ENCODE measurements at regions not wholly inside any gene's neighbourhood (a gene's known extent, or its start where the extent isn't known, plus 50 kb on each side); places are given as distances from the start of the nearest gene placed in this dataset.

- intact Hi-C loops (cut with micrococcal nuclease) = no loop called here
These were observed 352.7 kb upstream of the SLC39A10 start for GRCh38 chr2:195304310-195304709.

DNA sequence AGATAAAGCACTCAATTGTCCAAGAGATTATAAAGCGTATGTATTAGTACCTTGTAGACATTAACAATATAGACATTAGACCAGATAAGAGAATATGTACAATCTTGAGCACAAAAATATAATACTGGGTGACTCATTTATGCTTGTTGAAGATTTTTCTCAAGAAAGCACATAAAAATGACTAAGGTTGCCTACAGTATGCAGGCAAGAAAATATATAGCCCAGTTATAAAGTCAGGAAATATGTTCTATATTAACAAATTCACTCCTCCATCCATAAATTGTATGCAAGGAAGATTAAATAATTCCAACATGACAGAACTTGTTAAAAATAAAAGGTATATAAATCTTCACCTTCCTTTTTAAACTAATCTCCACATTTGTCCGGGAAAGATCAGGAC is 356.4 kb upstream of the SLC39A10 start:
- intact Hi-C loops (cut with micrococcal nuclease) = no loop called here
- H3K27me3 Mint-ChIP-seq (ENCODE audit: low read depth) = no peaks in the 10 kb centered on the region
- DNase-seq = no peak
- no peaks in the 10 kb centered on the region for H3K4me1 Mint-ChIP-seq (ENCODE audit: low read depth)
- H3K4me3 Mint-ChIP-seq = no peak overlapping the region
- CTCF ChIA-PET = no interaction called here
- no peaks in the 10 kb centered on the region for H3K9me3 Mint-ChIP-seq
- H3K27ac Mint-ChIP-seq = no peak overlapping the region
- no peaks in the 10 kb centered on the region for H3K36me3 Mint-ChIP-seq (ENCODE audit: low read depth)

More at GRCh38 chr2:195304310-195304709, 352.7 kb upstream of the SLC39A10 start:
- Mint-ChIP-seq H3K27me3 (ENCODE audit: low read depth) (no peaks in the 10 kb centered on the region), H3K27ac (no peak overlapping the region), H3K4me1 (ENCODE audit: low read depth) (no peaks in the 10 kb centered on the region), H3K9me3 (no peaks in the 10 kb centered on the region), H3K4me3 (no peak overlapping the region), H3K36me3 (ENCODE audit: low read depth) (no peaks in the 10 kb centered on the region)
- DNase-seq = peak; percentile 10
- CTCF ChIA-PET = no interaction called here

DNA sequence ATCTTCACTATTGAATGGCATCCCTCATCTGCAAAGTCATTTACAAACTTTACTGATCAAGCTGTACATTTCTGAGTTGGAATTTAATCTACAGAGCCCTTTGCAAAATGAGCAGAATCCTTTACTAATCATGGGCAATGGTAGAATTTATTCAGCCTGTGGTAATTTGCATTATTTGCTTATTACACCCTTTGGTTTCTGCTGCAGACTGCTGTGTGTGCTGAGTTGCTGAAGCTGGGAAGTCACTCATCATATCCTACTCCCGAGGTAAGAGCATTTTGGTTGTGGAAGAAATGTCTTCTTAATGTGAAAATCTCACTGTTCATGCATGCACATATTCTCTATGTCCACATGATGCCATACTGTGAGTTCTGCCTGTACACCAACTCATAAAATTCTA is 357.4 kb upstream of the SLC39A10 start:
- Mint-ChIP-seq H3K27ac (no peak overlapping the region), H3K9me3 (peaks cover 1% of the 10 kb centered on the region), H3K36me3 (ENCODE audit: low read depth) (no peaks in the 10 kb centered on the region), H3K4me1 (ENCODE audit: low read depth) (no peaks in the 10 kb centered on the region), H3K4me3 (no peak overlapping the region), H3K27me3 (ENCODE audit: low read depth) (no peaks in the 10 kb centered on the region)
- CTCF ChIA-PET = no interaction called here
- intact Hi-C loops (cut with micrococcal nuclease) = no loop called here
- DNase-seq = no peak

- no peaks in the 10 kb centered on the region for H3K27me3 Mint-ChIP-seq (ENCODE audit: low read depth)
These were observed 360.5 kb upstream of the SLC39A10 start for GRCh38 chr2:195296490-195296889.

DNA sequence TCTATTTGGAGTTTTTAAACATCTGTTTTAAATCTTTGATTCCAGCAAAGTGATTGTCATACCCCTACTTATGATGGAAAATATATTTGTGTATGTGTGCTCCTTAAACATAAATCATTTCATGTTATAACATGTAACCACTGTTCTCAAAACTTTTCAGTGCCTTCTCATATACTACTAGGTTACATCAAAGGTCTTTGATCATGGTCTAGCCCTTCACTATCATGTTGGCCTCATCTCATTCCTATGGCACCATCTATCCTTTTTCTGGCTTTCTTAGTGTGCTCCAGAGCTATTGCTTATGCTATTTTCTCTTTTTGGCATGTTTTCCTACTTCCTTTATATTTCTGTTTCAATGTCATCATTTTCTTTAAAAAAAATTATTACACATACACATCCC is 367.9 kb upstream of the SLC39A10 start:
- H3K4me3 Mint-ChIP-seq = no peak overlapping the region
- no peaks in the 10 kb centered on the region for H3K4me1 Mint-ChIP-seq (ENCODE audit: low read depth)
- no peaks in the 10 kb centered on the region for H3K36me3 Mint-ChIP-seq (ENCODE audit: low read depth)
- H3K27me3 Mint-ChIP-seq (ENCODE audit: low read depth) = no peaks in the 10 kb centered on the region
- H3K9me3 Mint-ChIP-seq = no peaks in the 10 kb centered on the region
- intact Hi-C loops (cut with micrococcal nuclease) = no loop called here
- CTCF ChIA-PET = no interaction called here
- H3K27ac Mint-ChIP-seq = no peak overlapping the region
- DNase-seq = no peak

More at GRCh38 chr2:195296490-195296889, 360.5 kb upstream of the SLC39A10 start:
- intact Hi-C loops (cut with micrococcal nuclease) = no loop called here
- H3K4me3 Mint-ChIP-seq = no peak overlapping the region
- no peak overlapping the region for H3K27ac Mint-ChIP-seq
- DNase-seq = no peak
- CTCF ChIA-PET = no interaction called here
- no peaks in the 10 kb centered on the region for H3K36me3 Mint-ChIP-seq (ENCODE audit: low read depth)
- no peaks in the 10 kb centered on the region for H3K4me1 Mint-ChIP-seq (ENCODE audit: low read depth)
- peaks cover 4% of the 10 kb centered on the region for H3K9me3 Mint-ChIP-seq

- no peaks in the 10 kb centered on the region for H3K36me3 Mint-ChIP-seq (ENCODE audit: low read depth)
- intact Hi-C loops (cut with micrococcal nuclease) = no loop called here
- CTCF ChIA-PET = interaction anchor here (0.6 kb wide), 1 partner anchor 279 kb away, joined by 3 read pairs; no protein-coding TSS in a partner anchor
- no peaks in the 10 kb centered on the region for H3K4me1 Mint-ChIP-seq (ENCODE audit: low read depth)
- no peaks in the 10 kb centered on the region for H3K9me3 Mint-ChIP-seq
- H3K4me3 Mint-ChIP-seq = no peak overlapping the region
- no peak for DNase-seq
- H3K27me3 Mint-ChIP-seq (ENCODE audit: low read depth) = no peaks in the 10 kb centered on the region
- H3K27ac Mint-ChIP-seq = no peak overlapping the region
These were observed 377.1 kb upstream of the SLC39A10 start for GRCh38 chr2:195279840-195280427.

DNA sequence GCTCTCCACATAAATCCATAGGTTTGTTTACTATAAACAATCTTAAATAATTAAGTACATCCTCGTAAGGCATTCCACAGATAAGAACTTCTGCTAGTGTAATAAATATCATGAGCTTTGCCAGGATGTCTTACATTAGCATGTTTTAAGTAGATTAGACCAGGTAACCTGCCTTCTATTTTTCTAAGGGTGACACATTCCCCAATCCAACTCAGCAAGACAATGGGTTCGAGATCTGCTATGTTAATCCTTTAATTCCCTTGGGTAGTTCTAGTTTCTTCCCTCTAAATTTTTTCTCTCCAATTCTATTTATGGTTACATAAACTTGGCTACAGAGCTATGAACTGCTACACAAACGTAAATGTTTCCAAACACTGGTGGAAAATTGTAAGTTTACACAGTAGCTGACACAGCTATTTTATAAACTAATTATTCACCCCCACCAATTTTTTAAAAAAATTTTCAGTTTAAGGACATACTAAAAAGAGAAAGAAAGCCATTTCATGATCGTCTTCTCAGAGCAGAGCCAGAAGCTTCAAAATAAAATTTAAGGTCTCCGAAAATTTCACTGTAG is 386.5 kb upstream of the SLC39A10 start:
- H3K27me3 Mint-ChIP-seq (ENCODE audit: low read depth) = no peaks in the 10 kb centered on the region
- H3K27ac Mint-ChIP-seq = no peak overlapping the region
- H3K9me3 Mint-ChIP-seq = peaks cover 3% of the 10 kb centered on the region
- no peak for DNase-seq
- intact Hi-C loops (cut with micrococcal nuclease) = no loop called here
- H3K36me3 Mint-ChIP-seq (ENCODE audit: low read depth) = no peaks in the 10 kb centered on the region
- CTCF ChIA-PET = interaction anchor here (0.7 to 0.9 kb wide), 2 partner anchors 28 to 45 kb away, joined by 3 to 5 read pairs; no protein-coding TSS in a partner anchor
- no peaks in the 10 kb centered on the region for H3K4me1 Mint-ChIP-seq (ENCODE audit: low read depth)
- H3K4me3 Mint-ChIP-seq = no peak overlapping the region

GRCh38 chr2:195269220-195269619 is 387.8 kb upstream of the SLC39A10 start:
- CTCF ChIA-PET = no interaction called here
- Mint-ChIP-seq H3K4me3 (no peak overlapping the region), H3K27me3 (ENCODE audit: low read depth) (no peaks in the 10 kb centered on the region), H3K27ac (no peak overlapping the region), H3K9me3 (peaks cover 3% of the 10 kb centered on the region), H3K4me1 (ENCODE audit: low read depth) (no peaks in the 10 kb centered on the region), H3K36me3 (ENCODE audit: low read depth) (no peaks in the 10 kb centered on the region)
- DNase-seq = no peak
- intact Hi-C loops (cut with micrococcal nuclease) = no loop called here

DNA sequence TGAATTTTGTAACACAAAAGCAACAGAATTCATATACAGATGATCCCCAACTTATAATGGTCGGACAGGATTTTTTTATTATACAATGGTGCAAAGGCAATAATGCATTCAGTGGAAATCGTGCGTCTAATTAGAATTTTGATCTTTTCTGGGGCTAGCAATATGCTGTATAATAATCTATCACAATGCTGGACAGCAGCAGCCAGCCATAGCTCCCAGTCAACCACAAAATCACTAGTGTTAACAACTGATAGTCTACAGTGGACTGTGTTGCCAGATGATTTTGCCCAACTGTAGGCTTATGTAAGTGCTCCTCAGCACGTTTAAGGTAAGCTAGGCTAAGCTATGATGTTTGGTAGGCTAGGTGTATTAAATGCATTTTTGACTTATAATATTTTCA is 399.0 kb upstream of the SLC39A10 start:
- H3K4me1 Mint-ChIP-seq (ENCODE audit: low read depth) = no peaks in the 10 kb centered on the region
- intact Hi-C loops (cut with micrococcal nuclease) = no loop called here
- H3K36me3 Mint-ChIP-seq (ENCODE audit: low read depth) = no peaks in the 10 kb centered on the region
- no peak overlapping the region for H3K4me3 Mint-ChIP-seq
- CTCF ChIA-PET = no interaction called here
- no peak for DNase-seq
- no peaks in the 10 kb centered on the region for H3K27me3 Mint-ChIP-seq (ENCODE audit: low read depth)
- peaks cover 3% of the 10 kb centered on the region for H3K9me3 Mint-ChIP-seq
- H3K27ac Mint-ChIP-seq = no peak overlapping the region

DNA sequence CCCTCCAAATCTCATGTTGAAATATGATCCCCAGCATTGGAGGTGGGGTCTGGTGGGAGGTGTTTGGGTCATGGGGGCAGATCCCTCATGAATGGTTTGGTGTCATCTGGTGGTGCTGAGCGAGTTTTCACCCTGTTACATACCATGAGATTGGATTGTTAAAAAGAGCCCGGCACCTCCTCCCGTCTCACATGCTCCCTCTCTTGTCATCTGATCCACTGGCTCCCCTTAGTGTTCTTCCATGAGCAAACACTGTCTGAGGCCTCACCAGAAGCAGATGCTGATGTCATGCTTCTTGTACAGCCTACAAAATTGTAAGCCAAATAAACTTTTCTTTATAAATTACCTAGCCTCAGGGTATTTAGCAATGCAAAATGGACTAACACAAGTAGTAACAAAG is 405.0 kb upstream of the SLC39A10 start:
- peaks cover 3% of the 10 kb centered on the region for H3K36me3 Mint-ChIP-seq (ENCODE audit: low read depth)
- intact Hi-C loops (cut with micrococcal nuclease) = no loop called here
- peaks cover 9% of the 10 kb centered on the region for H3K9me3 Mint-ChIP-seq
- no peaks in the 10 kb centered on the region for H3K4me1 Mint-ChIP-seq (ENCODE audit: low read depth)
- DNase-seq = no peak
- H3K27me3 Mint-ChIP-seq (ENCODE audit: low read depth) = no peaks in the 10 kb centered on the region
- H3K27ac Mint-ChIP-seq = no peak overlapping the region
- CTCF ChIA-PET = no interaction called here
- H3K4me3 Mint-ChIP-seq = no peak overlapping the region

- CTCF ChIA-PET = no interaction called here
- DNase-seq = no peak
- Mint-ChIP-seq H3K4me1 (ENCODE audit: low read depth) (no peaks in the 10 kb centered on the region), H3K4me3 (no peak overlapping the region), H3K9me3 (peaks cover 10% of the 10 kb centered on the region), H3K36me3 (ENCODE audit: low read depth) (peaks cover 4% of the 10 kb centered on the region), H3K27ac (no peak overlapping the region), H3K27me3 (ENCODE audit: low read depth) (no peaks in the 10 kb centered on the region)
- intact Hi-C loops (cut with micrococcal nuclease) = no loop called here
These were observed 405.8 kb upstream of the SLC39A10 start for GRCh38 chr2:195251214-195251613.

DNA sequence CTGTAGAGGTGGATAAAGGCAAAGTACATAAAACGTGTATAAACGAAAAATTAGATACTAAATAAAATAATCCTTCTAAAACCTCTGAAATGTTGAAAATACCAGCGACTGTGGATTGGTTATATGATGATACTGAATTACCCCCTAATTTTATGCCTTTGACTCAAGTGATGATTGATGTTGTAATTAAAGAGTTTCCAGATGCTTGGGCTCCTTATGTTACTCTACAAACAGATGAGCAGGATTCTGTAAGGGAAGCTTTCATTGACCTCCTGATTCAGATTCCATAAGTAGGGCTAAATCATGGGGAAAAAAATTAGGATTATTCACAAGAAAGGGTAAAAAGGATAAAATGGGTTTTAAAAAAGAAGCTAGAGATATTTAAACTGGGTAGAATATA is 418.2 kb upstream of the SLC39A10 start:
- H3K4me1 Mint-ChIP-seq (ENCODE audit: low read depth) = no peaks in the 10 kb centered on the region
- CTCF ChIA-PET = no interaction called here
- no peak overlapping the region for H3K4me3 Mint-ChIP-seq
- intact Hi-C loops (cut with micrococcal nuclease) = no loop called here
- no peaks in the 10 kb centered on the region for H3K36me3 Mint-ChIP-seq (ENCODE audit: low read depth)
- no peak overlapping the region for H3K27ac Mint-ChIP-seq
- H3K27me3 Mint-ChIP-seq (ENCODE audit: low read depth) = no peaks in the 10 kb centered on the region
- no peak for DNase-seq
- peaks cover 4% of the 10 kb centered on the region for H3K9me3 Mint-ChIP-seq

DNA sequence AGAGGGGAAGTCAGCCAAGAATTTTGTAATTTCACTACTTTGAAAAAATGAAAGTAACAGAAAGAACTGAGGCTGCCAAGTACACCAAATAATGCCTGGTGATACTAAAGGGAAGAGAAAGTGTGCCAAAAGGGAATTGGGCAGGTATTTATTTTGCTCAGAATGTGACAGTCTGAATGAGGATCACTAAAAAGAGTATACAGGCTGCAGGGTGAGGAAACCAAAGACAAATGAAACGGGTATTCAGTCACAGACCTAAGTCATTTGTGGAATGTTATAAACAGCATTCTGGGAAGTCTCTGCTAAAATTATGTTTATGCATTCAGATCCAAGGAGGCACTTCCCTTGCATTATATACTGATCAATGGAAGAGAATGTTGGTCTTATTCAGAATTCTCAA is 418.6 kb upstream of the SLC39A10 start:
- no peak for DNase-seq
- peaks cover 2% of the 10 kb centered on the region for H3K9me3 Mint-ChIP-seq
- CTCF ChIA-PET = no interaction called here
- no peaks in the 10 kb centered on the region for H3K4me1 Mint-ChIP-seq (ENCODE audit: low read depth)
- no peak overlapping the region for H3K4me3 Mint-ChIP-seq
- no peaks in the 10 kb centered on the region for H3K36me3 Mint-ChIP-seq (ENCODE audit: low read depth)
- intact Hi-C loops (cut with micrococcal nuclease) = no loop called here
- H3K27me3 Mint-ChIP-seq (ENCODE audit: low read depth) = no peaks in the 10 kb centered on the region
- H3K27ac Mint-ChIP-seq = no peak overlapping the region

Data from activated naive CD4-positive, alpha-beta T cell treated with anti-CD3 and anti-CD28 coated beads for 36 hours (primary cell).